ENCODE measurements at regions not wholly inside any gene's neighbourhood (a gene's known extent, or its start where the extent isn't known, plus 50 kb on each side); places are given as distances from the start of the nearest gene placed in this dataset. TPM values are rescaled to one million over a fixed set of nuclear protein-coding genes. Genes with fewer than 3 reads are reported as not detected.

Small RNA genes in the stretch of these regions (small RNA-seq; reads per million reads assigned to genes)
- gene RNU6-242P (ENCODE audit: low replicate concordance): not detected

Data from GM23338 (cell line).